ENCODE measurements at regions not wholly inside any gene's neighbourhood (a gene's known extent, or its start where the extent isn't known, plus 50 kb on each side); places are given as distances from the start of the nearest gene placed in this dataset.

DNA sequence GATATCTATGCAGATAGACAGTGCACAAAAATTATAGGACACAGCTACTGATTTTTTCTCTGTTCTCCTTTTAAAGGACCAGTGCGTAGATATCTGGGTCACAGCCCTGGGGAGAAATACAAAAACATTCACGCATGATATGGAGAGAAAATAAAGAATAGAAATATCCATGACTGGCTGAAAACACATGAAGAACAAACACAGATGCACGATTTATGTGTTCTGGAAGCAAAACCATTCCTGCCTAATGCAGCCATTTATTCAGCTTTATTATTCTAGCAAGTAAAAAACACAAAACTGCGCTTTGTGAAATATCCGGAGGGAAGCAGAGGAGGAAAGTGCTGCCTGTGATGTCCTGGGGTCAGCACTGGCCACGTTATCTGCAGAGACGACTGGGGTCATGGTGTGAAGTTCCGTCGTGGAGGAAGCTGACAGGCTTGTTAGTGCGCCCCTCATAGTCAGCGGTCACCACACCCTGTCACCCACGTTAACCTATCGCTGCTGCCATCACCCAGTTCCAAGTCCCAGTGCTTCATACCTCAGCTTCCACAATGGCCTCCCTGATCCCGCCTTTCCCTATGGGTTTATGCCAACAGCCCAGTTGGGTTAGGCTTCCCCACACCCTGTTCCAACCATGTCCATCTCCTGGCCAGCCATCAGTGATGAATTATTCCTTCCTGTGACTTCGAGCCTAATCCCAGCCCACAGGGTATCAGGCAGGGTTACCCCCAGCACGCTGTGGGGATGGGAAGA is 86.6 kb upstream of the RPS6KA2 start:
- no peak overlapping the region for H3K4me3 ChIP-seq (ENCODE audit: low read depth, low read length)
- TF ChIP-seq, protein P1, sequence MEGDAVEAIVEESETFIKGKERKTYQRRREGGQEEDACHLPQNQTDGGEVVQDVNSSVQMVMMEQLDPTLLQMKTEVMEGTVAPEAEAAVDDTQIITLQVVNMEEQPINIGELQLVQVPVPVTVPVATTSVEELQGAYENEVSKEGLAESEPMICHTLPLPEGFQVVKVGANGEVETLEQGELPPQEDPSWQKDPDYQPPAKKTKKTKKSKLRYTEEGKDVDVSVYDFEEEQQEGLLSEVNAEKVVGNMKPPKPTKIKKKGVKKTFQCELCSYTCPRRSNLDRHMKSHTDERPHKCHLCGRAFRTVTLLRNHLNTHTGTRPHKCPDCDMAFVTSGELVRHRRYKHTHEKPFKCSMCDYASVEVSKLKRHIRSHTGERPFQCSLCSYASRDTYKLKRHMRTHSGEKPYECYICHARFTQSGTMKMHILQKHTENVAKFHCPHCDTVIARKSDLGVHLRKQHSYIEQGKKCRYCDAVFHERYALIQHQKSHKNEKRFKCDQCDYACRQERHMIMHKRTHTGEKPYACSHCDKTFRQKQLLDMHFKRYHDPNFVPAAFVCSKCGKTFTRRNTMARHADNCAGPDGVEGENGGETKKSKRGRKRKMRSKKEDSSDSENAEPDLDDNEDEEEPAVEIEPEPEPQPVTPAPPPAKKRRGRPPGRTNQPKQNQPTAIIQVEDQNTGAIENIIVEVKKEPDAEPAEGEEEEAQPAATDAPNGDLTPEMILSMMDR (IDR thresholded peaks at IDR 0.05; ENCODE audit: borderline replicate concordance, insufficient read depth, low read depth, low read length) = no peak

DNA sequence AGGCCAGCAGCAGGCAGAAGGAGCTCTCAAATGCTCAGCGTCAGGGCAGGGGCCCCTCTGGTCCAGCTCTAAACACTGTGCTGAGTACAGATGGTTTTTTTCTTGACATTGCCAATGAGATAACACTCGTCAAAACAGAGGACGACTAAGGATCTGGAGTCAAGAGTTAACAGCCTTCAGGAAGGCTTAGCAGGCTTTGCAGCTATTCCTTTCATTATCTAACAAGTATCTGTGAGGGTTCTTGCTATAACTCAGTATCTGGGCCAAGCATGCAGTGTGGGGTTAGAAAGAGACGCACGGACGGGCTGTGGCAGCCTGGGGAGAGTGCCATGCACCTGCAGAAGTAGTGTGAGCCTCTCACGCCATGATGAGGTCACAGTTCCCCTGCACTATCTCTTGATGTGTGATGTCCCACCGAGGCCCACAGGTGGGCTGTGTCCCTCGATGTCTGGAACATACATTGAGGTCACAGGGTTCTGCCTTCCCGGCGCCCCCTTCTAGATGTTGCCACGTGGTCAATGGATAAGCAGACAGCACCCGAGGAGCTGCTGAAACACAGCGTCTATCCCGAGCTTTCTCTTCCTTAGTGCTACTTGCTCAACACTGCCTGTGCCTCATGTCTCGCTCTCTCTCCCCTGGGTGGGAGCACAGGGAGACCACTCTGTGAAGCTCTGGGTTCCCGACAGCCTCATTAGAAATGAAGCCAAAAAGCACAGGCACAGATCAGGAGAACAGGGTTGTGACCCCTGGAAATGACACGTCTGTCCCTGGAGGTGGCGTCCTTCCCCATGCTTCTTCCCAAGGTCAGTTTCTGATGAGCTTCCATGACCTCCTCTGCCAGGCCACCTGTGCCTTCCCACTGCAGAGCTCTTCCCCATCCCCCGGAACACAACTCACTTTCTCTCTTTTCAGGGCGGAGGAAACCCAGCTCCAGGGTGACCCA is 85.5 kb upstream of the RPS6KA2 start:
- H3K4me3 ChIP-seq (ENCODE audit: low read depth, low read length) = no peak overlapping the region
- TF ChIP-seq, protein P1 (IDR thresholded peaks at IDR 0.05; ENCODE audit: borderline replicate concordance, insufficient read depth, low read depth, low read length) = no peak

DNA sequence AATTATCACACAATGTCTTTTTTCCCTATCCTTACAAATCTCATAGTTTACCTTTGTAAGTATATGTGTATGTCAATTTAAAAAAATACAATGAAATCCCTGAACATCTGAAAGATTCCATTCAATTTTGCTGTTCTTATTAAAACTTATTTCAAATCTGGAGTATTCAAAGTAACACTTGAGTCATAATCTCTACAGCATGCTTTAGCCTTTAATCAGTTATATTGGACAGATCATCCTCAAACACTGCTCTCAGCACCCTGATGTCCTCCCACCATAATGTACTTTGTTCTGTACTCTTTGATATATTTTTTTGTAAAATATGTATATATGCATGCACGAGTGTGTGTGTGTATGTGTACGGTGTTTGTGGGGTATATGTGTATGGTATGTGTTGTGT is 83.0 kb upstream of the RPS6KA2 start:
- TF ChIP-seq, protein P1 (IDR thresholded peaks at IDR 0.05; ENCODE audit: borderline replicate concordance, insufficient read depth, low read depth, low read length) = no peak
- H3K4me3 ChIP-seq (ENCODE audit: low read depth, low read length) = no peak overlapping the region

GRCh38 chr6:166708460-166708859 is 81.4 kb upstream of the RPS6KA2 start:
- no peak overlapping the region for H3K4me3 ChIP-seq (ENCODE audit: low read depth, low read length)
- TF ChIP-seq, protein P1 (IDR thresholded peaks at IDR 0.05; ENCODE audit: borderline replicate concordance, insufficient read depth, low read depth, low read length) = no peak

- TF ChIP-seq, protein P1 (IDR thresholded peaks at IDR 0.05; ENCODE audit: borderline replicate concordance, insufficient read depth, low read depth, low read length) = peak; percentile 50
- H3K4me3 ChIP-seq (ENCODE audit: low read depth, low read length) = no peak overlapping the region
These were observed 80.0 kb upstream of the RPS6KA2 start for GRCh38 chr6:166707045-166707444.

- no peak overlapping the region for H3K4me3 ChIP-seq (ENCODE audit: low read depth, low read length)
- TF ChIP-seq, protein P1 (IDR thresholded peaks at IDR 0.05; ENCODE audit: borderline replicate concordance, insufficient read depth, low read depth, low read length) = no peak
These were observed 78.0 kb upstream of the RPS6KA2 start for GRCh38 chr6:166705069-166705468.
